Fibroblast of lung (primary cell): ENCODE measurements at regions not wholly inside any gene's neighbourhood (a gene's known extent, or its start where the extent isn't known, plus 50 kb on each side); places are given as distances from the start of the nearest gene placed in this dataset.

ENCODE experiments used
- CTCF ChIP-seq, 2 donors: IDR thresholded peaks in 1 of 2; conservative IDR thresholded peaks in 1 of 2; 1 replicate in 1 of 2; 2 replicates in 1 of 2; pipeline ENCODE4 v1.5.1; 2011 to 2012; ENCODE audit warnings: low read length in 2 of 2, control low read depth in 1 of 2, inconsistent platforms in 1 of 2, low read depth in 1 of 2, mild to moderate bottlenecking in 1 of 2
- EZH2 ChIP-seq: IDR thresholded peaks from 2 replicates; pipeline ENCODE4 v1.5.1; 2012; ENCODE audit warnings: low read length, control low read depth, mild to moderate bottlenecking; ENCODE audit errors: missing control alignments

GRCh38 chr15:46768287-46768686 is 949.0 kb upstream of the SEMA6D start:
- TF ChIP-seq EZH2 (no peak), CTCF (conservative IDR thresholded peaks at IDR 0.05 in 1 of 2, IDR thresholded peaks at IDR 0.05 in 1 of 2; ENCODE audit: low read depth in 1 of 2, low read length in 2 of 2) (no peak)
